MCF 10A (cell line): ENCODE measurements at regions not wholly inside any gene's neighbourhood (a gene's known extent, or its start where the extent isn't known, plus 50 kb on each side); places are given as distances from the start of the nearest gene placed in this dataset.

ENCODE experiments used
- BruUV-seq: library from RNA; stranded (reverse); fragments of 400-500 nt; replicated peaks from 2 replicates; lab custom pipeline; 2021; lab: Mats Ljungman, UMichigan
- CTCF ChIA-PET: fragments of 300-600 bp; sonication (Branson Sonifier 250); formaldehyde crosslinking; extraction: SDS; loops from one replicate; lab custom pipeline; 2021; ENCODE audit warnings: antibody characterized with exemption, inconsistent platforms; lab: Yijun Ruan, JAX
- POLR2A ChIA-PET: fragments of 300-600, 350-650 bp; sonication (Branson Sonifier 250); formaldehyde crosslinking; extraction: SDS; loops from one replicate; lab custom pipeline; 2020; ENCODE audit warnings: antibody characterized with exemption, inconsistent platforms; lab: Yijun Ruan, JAX
- DNase-seq: peaks from one replicate; pipeline ENCODE4 v3.0.0-alpha.2; 2018; ENCODE audit not compliant: unreplicated experiment
- H3K27ac Mint-ChIP-seq: one replicate; pipeline ENCODE4 v1.8.0; 2022; ENCODE audit warnings: mild to moderate bottlenecking, low read depth, mixed read lengths; ENCODE audit not compliant: unreplicated experiment
- H3K27me3 Mint-ChIP-seq: one replicate; pipeline ENCODE4 v1.8.0; 2022; ENCODE audit warnings: mixed read lengths; ENCODE audit not compliant: insufficient read depth, unreplicated experiment
- H3K36me3 Mint-ChIP-seq: one replicate; pipeline ENCODE4 v1.8.0; 2022; ENCODE audit warnings: mild to moderate bottlenecking, moderate library complexity, mixed read lengths; ENCODE audit not compliant: insufficient read depth, unreplicated experiment
- H3K4me1 Mint-ChIP-seq: one replicate; pipeline ENCODE4 v1.8.0; 2022; ENCODE audit warnings: mixed read lengths; ENCODE audit not compliant: insufficient read depth, unreplicated experiment
- H3K4me3 Mint-ChIP-seq: one replicate; pipeline ENCODE4 v1.8.0; 2022; ENCODE audit warnings: mild to moderate bottlenecking, moderate library complexity, mixed read lengths; ENCODE audit not compliant: unreplicated experiment
- H3K9me3 Mint-ChIP-seq: one replicate; pipeline ENCODE4 v1.8.0; 2022; ENCODE audit warnings: mixed read lengths; ENCODE audit not compliant: unreplicated experiment
- CTCF ChIP-seq: fragments of 200-600 bp; IDR thresholded peaks from one replicate; pipeline ENCODE4 v1.8.0; 2022; ENCODE audit warnings: antibody characterized with exemption, mild to moderate bottlenecking; ENCODE audit not compliant: unreplicated experiment
- intact Hi-C: fragments of 100-400 bp; cut with micrococcal nuclease; formaldehyde crosslinking; loops from 2 replicates; pipeline ENCODE4 v1.14.1; 2022

GRCh38 chr5:4647955-4648354 lies 492.2 kb upstream of the ADAMTS16 start:
- Mint-ChIP-seq H3K9me3 (peaks cover 11% of the 10 kb centered on the region), H3K27me3 (no peaks in the 10 kb centered on the region), H3K36me3 (no peaks in the 10 kb centered on the region), H3K27ac (no peak overlapping the region), H3K4me3 (no peak overlapping the region), H3K4me1 (no peaks in the 10 kb centered on the region)
- intact Hi-C loops, result no loop called here
- CTCF ChIA-PET, result interaction anchor here (0.6 kb wide), 1 partner anchor 51 kb away, joined by 3 read pairs; no protein-coding TSS in a partner anchor
- TF ChIP-seq CTCF, result no peak
- no peak for DNase-seq
- no TSS peak for BruUV-seq
- POLR2A ChIA-PET, result no interaction called here

- H3K27me3 Mint-ChIP-seq, result no peaks in the 10 kb centered on the region
- no peak for DNase-seq
- H3K4me3 Mint-ChIP-seq, result no peak overlapping the region
- H3K27ac Mint-ChIP-seq, result no peak overlapping the region
- peaks cover 14% of the 10 kb centered on the region for H3K9me3 Mint-ChIP-seq
- H3K36me3 Mint-ChIP-seq, result no peaks in the 10 kb centered on the region
- CTCF ChIA-PET, result no interaction called here
- intact Hi-C loops, result no loop called here
- POLR2A ChIA-PET, result no interaction called here
- BruUV-seq, result no TSS peak
- no peaks in the 10 kb centered on the region for H3K4me1 Mint-ChIP-seq
- no peak for TF ChIP-seq CTCF
These were observed 488.1 kb upstream of the ADAMTS16 start for GRCh38 chr5:4651806-4652565.

- H3K4me1 Mint-ChIP-seq, result no peaks in the 10 kb centered on the region
- peaks cover 19% of the 10 kb centered on the region for H3K9me3 Mint-ChIP-seq
- H3K27me3 Mint-ChIP-seq, result no peaks in the 10 kb centered on the region
- H3K4me3 Mint-ChIP-seq, result no peak overlapping the region
- no peak overlapping the region for H3K27ac Mint-ChIP-seq
- no peaks in the 10 kb centered on the region for H3K36me3 Mint-ChIP-seq
- no TSS peak for BruUV-seq
- no peak for DNase-seq
- intact Hi-C loops, result no loop called here
- TF ChIP-seq CTCF, result no peak
- ChIA-PET POLR2A (no interaction called here), CTCF (no interaction called here)
These were observed 486.7 kb upstream of the ADAMTS16 start for GRCh38 chr5:4653475-4653874.

- Mint-ChIP-seq H3K4me1 (no peaks in the 10 kb centered on the region), H3K36me3 (no peaks in the 10 kb centered on the region), H3K27me3 (no peaks in the 10 kb centered on the region), H3K27ac (no peak overlapping the region), H3K4me3 (no peak overlapping the region), H3K9me3 (peaks cover 21% of the 10 kb centered on the region)
- BruUV-seq, result no TSS peak
- no peak for DNase-seq
- ChIA-PET CTCF (no interaction called here), POLR2A (no interaction called here)
- TF ChIP-seq CTCF, result no peak
- intact Hi-C loops, result no loop called here
These were observed 480.3 kb upstream of the ADAMTS16 start for GRCh38 chr5:4659851-4660250.
